SK-N-SH (cell line): ENCODE measurements at regions not wholly inside any gene's neighbourhood (a gene's known extent, or its start where the extent isn't known, plus 50 kb on each side); places are given as distances from the start of the nearest gene placed in this dataset.

Experiments used
- EP300 ChIP-seq, 2 experiments: IDR thresholded peaks; 2 replicates each; pipeline versions ENCODE4 v1.4.0 to v1.6.1; 2012; ENCODE audit warnings: borderline replicate concordance in 1 of 2, low read depth in 1 of 2, low read length in 1 of 2
- EZH2phosphoT487 ChIP-seq: fragments of 200-600 bp; sonication (generic); IDR thresholded peaks from 2 replicates; pipeline ENCODE4 v1.6.1; 2017; ENCODE audit warnings: low read depth, mixed run types, mild to moderate bottlenecking, antibody characterized with exemption, moderate library complexity, borderline replicate concordance
- JUND ChIP-seq: IDR thresholded peaks from 2 replicates; pipeline ENCODE4 v1.4.0; 2012
- MEF2A ChIP-seq: IDR thresholded peaks from 2 replicates; pipeline ENCODE4 v1.4.0; 2012; ENCODE audit warnings: low read depth, borderline replicate concordance
- PBX3 ChIP-seq: IDR thresholded peaks from 2 replicates; pipeline ENCODE4; 2012
- POLR2AphosphoS5 ChIP-seq: IDR thresholded peaks from 2 replicates; pipeline ENCODE4 v1.6.1; 2012; ENCODE audit warnings: low read depth, low read length
- RXRA ChIP-seq: IDR thresholded peaks from 2 replicates; pipeline ENCODE4 v1.4.0; 2012; ENCODE audit warnings: low read depth, mild to moderate bottlenecking, borderline replicate concordance
- TAF1 ChIP-seq: IDR thresholded peaks from 2 replicates; pipeline ENCODE4 v1.6.1; 2012; ENCODE audit warnings: low read depth, mild to moderate bottlenecking, low read length, moderate library complexity, borderline replicate concordance
- TCF12 ChIP-seq: IDR thresholded peaks from 2 replicates; pipeline ENCODE4 v1.4.0; 2012
- TF ChIP-seq, protein P1 (sequence below): fragments of 200-600 bp; sonication (generic); IDR thresholded peaks from 2 replicates; pipeline ENCODE4 v1.6.1; 2017; ENCODE audit warnings: antibody characterized with exemption, mild to moderate bottlenecking, moderate library complexity

DNA sequence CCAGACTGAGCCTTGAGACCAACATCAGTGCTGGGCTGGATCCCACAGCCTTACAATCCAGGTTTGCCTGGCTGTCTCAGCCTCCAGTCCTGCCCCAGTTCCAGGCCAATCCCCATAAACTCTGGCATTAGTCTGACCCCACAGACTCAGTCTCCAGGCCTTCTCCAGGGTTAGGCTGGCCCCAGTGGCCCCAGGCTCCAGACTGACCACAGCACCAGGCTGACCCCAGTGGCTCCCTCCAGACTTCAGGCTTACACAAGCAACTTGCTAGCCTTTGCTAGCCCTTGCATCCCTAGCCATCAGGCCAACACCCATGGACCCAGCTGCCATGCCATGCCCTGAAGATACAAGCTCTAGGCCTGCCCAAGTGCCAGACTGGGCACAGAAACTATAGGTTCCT lies 1326.0 kb upstream of the C9orf72 start:
- TF ChIP-seq TCF12 (no peak), POLR2AphosphoS5 (no peak), EZH2phosphoT487 (no peak), RXRA (no peak), EP300 (IDR thresholded peaks at IDR 0.05; ENCODE audit: borderline replicate concordance in 1 of 2, low read depth in 1 of 2, low read length in 1 of 2) (no peak), JUND (no peak), MEF2A (no peak), TAF1 (no peak), PBX3 (no peak)
- TF ChIP-seq, protein P1, sequence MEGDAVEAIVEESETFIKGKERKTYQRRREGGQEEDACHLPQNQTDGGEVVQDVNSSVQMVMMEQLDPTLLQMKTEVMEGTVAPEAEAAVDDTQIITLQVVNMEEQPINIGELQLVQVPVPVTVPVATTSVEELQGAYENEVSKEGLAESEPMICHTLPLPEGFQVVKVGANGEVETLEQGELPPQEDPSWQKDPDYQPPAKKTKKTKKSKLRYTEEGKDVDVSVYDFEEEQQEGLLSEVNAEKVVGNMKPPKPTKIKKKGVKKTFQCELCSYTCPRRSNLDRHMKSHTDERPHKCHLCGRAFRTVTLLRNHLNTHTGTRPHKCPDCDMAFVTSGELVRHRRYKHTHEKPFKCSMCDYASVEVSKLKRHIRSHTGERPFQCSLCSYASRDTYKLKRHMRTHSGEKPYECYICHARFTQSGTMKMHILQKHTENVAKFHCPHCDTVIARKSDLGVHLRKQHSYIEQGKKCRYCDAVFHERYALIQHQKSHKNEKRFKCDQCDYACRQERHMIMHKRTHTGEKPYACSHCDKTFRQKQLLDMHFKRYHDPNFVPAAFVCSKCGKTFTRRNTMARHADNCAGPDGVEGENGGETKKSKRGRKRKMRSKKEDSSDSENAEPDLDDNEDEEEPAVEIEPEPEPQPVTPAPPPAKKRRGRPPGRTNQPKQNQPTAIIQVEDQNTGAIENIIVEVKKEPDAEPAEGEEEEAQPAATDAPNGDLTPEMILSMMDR, result no peak
